H9 (cell line): ENCODE measurements at regions not wholly inside any gene's neighbourhood (a gene's known extent, or its start where the extent isn't known, plus 50 kb on each side); places are given as distances from the start of the nearest gene placed in this dataset.

Experiments
- DNase-seq: peaks from one replicate; pipeline ENCODE4 v3.0.0-alpha.2; 2017
- H2AFZ ChIP-seq: one replicate; pipeline ENCODE4 v1.6.1; 2013; ENCODE audit warnings: mild to moderate bottlenecking, low read length, control low read depth, moderate library complexity
- H2AK5ac ChIP-seq: 2 replicates; pipeline ENCODE4 v1.6.1; 2013; ENCODE audit warnings: low read length, control low read depth, mixed read lengths; ENCODE audit not compliant: insufficient read length
- H2BK120ac ChIP-seq: one replicate; pipeline ENCODE4 v1.6.1; 2013; ENCODE audit warnings: low read depth, mild to moderate bottlenecking, low read length, control low read depth, inconsistent platforms; ENCODE audit not compliant: poor library complexity, severe bottlenecking
- H2BK12ac ChIP-seq: 2 replicates; pipeline ENCODE4 v1.6.1; 2013; ENCODE audit warnings: low read length, control low read depth, mixed read lengths, low read depth; ENCODE audit not compliant: insufficient read length
- H2BK15ac ChIP-seq: 2 replicates; pipeline ENCODE4 v1.6.1; 2013; ENCODE audit warnings: low read depth, low read length, control low read depth
- H2BK20ac ChIP-seq: one replicate; pipeline ENCODE4 v1.6.1; 2013; ENCODE audit warnings: low read depth, mild to moderate bottlenecking, low read length, control low read depth, inconsistent platforms; ENCODE audit not compliant: poor library complexity, severe bottlenecking
- H2BK5ac ChIP-seq: 2 replicates; pipeline ENCODE4 v1.6.1; 2013; ENCODE audit warnings: low read length, control low read depth, mixed read lengths; ENCODE audit not compliant: insufficient read length
- H3K14ac ChIP-seq: 2 replicates; pipeline ENCODE4 v1.6.1; 2013; ENCODE audit warnings: low read length, control low read depth; ENCODE audit not compliant: insufficient read depth
- H3K18ac ChIP-seq: 2 replicates; pipeline ENCODE4 v1.6.1; 2013; ENCODE audit warnings: low read depth, mild to moderate bottlenecking, mixed read lengths, low read length, control low read depth; ENCODE audit not compliant: insufficient read length
- H3K23ac ChIP-seq: 2 replicates; pipeline ENCODE4 v1.6.1; 2013; ENCODE audit warnings: low read length, control low read depth, mixed read lengths, low read depth; ENCODE audit not compliant: insufficient read length
- H3K23me2 ChIP-seq: 2 replicates; pipeline ENCODE4 v1.6.1; 2013; ENCODE audit warnings: low read depth, mild to moderate bottlenecking, mixed read lengths, low read length, control low read depth; ENCODE audit not compliant: insufficient read length, poor library complexity, severe bottlenecking
- H3K27ac ChIP-seq: 2 replicates; pipeline ENCODE4 v1.5.1; 2013; ENCODE audit warnings: low read length, control low read depth, mixed read lengths, low read depth; ENCODE audit not compliant: insufficient read length
- H3K27me3 ChIP-seq: 2 replicates; pipeline ENCODE4 v1.6.1; 2013; ENCODE audit warnings: low read length, control low read depth, inconsistent platforms; ENCODE audit not compliant: insufficient read depth
- H3K4ac ChIP-seq: 2 replicates; pipeline ENCODE4 v1.6.1; 2013; ENCODE audit warnings: low read depth, mild to moderate bottlenecking, control low read depth, inconsistent platforms, low read length, moderate library complexity
- H3K4me1 ChIP-seq: 2 replicates; pipeline ENCODE4 v1.6.1; 2013; ENCODE audit warnings: low read length, control low read depth, inconsistent platforms; ENCODE audit not compliant: insufficient read depth
- H3K4me2 ChIP-seq: 2 replicates; pipeline ENCODE4 v1.6.1; 2013; ENCODE audit warnings: low read length, control low read depth, mixed read lengths; ENCODE audit not compliant: insufficient read length, insufficient read depth
- H3K56ac ChIP-seq: 2 replicates; pipeline ENCODE4 v1.6.1; 2013; ENCODE audit warnings: low read depth, mild to moderate bottlenecking, mixed read lengths, low read length, control low read depth; ENCODE audit not compliant: insufficient read length
- H3K79me1 ChIP-seq: 2 replicates; pipeline ENCODE4 v1.6.1; 2013; ENCODE audit warnings: low read depth, mild to moderate bottlenecking, moderate library complexity, low read length, control low read depth, inconsistent platforms; ENCODE audit not compliant: insufficient read depth, poor library complexity, severe bottlenecking
- H3K79me2 ChIP-seq: 2 replicates; pipeline ENCODE4 v1.6.1; 2013; ENCODE audit warnings: low read length, control low read depth, inconsistent platforms; ENCODE audit not compliant: insufficient read depth
- H3K9ac ChIP-seq: 2 replicates; pipeline ENCODE4 v1.6.1; 2013; ENCODE audit warnings: low read length, control low read depth, mixed read lengths; ENCODE audit not compliant: insufficient read length; ENCODE audit errors: extremely low read depth
- H3K9me3 ChIP-seq: one replicate; pipeline ENCODE4 v1.6.1; 2013; ENCODE audit warnings: low read depth, low read length, inconsistent platforms; ENCODE audit not compliant: control insufficient read depth
- H3T11ph ChIP-seq: one replicate; pipeline ENCODE4 v1.6.1; 2013; ENCODE audit warnings: mild to moderate bottlenecking, low read length, control low read depth, inconsistent platforms
- H4K20me1 ChIP-seq: one replicate; pipeline ENCODE4 v1.6.1; 2013; ENCODE audit not compliant: control insufficient read depth, insufficient read length, insufficient read depth
- H4K5ac ChIP-seq: 2 replicates; pipeline ENCODE4 v1.6.1; 2013; ENCODE audit warnings: low read depth, mild to moderate bottlenecking, mixed read lengths, low read length, control low read depth; ENCODE audit not compliant: insufficient read length
- H4K8ac ChIP-seq: replicated peaks from 2 replicates; pipeline ENCODE4 v1.6.1; 2013; ENCODE audit warnings: low read length, control low read depth, mixed read lengths, low read depth; ENCODE audit not compliant: insufficient read length
- H4K91ac ChIP-seq: 2 replicates; pipeline ENCODE4 v1.6.1; 2013; ENCODE audit warnings: low read depth, mild to moderate bottlenecking, moderate library complexity, mixed read lengths, low read length, control low read depth; ENCODE audit not compliant: insufficient read length
- H3K27ac Mint-ChIP-seq, 3 experiments: 2 replicates in 2 of 3; 3 replicates in 1 of 3; pipeline ENCODE4 v1.8.0; 2020 to 2021; ENCODE audit warnings: mixed read lengths in 3 of 3, mild to moderate bottlenecking in 1 of 3, moderate library complexity in 1 of 3
- H3K27me3 Mint-ChIP-seq: 2 replicates; pipeline ENCODE4 v1.8.0; 2021; ENCODE audit warnings: low read depth, mild to moderate bottlenecking, moderate library complexity, mixed read lengths
- H3K36me3 Mint-ChIP-seq, 3 experiments: 2 replicates in 2 of 3; 3 replicates in 1 of 3; pipeline ENCODE4 v1.8.0; 2020 to 2021; ENCODE audit warnings: low read depth in 3 of 3, mixed read lengths in 3 of 3; ENCODE audit not compliant: insufficient read depth in 1 of 3
- H3K4me1 Mint-ChIP-seq, 2 experiments: 2 replicates each; pipeline ENCODE4 v1.8.0; 2020; ENCODE audit warnings: mixed read lengths in 2 of 2
- H3K4me3 Mint-ChIP-seq, 2 experiments: 2 replicates in 1 of 2; 3 replicates in 1 of 2; pipeline ENCODE4 v1.8.0; 2020 to 2021; ENCODE audit warnings: mild to moderate bottlenecking in 2 of 2, mixed read lengths in 2 of 2, moderate library complexity in 1 of 2
- H3K9me3 Mint-ChIP-seq, 2 experiments: 2 replicates in 1 of 2; 3 replicates in 1 of 2; pipeline ENCODE4 v1.8.0; 2020; ENCODE audit warnings: mild to moderate bottlenecking in 2 of 2, mixed read lengths in 2 of 2, moderate library complexity in 1 of 2
- CTCF ChIP-seq: fragments of 200-600 bp; sonication (generic); conservative IDR thresholded peaks from 3 replicates; pipeline ENCODE4 v1.8.0; 2021; ENCODE audit warnings: antibody characterized with exemption, mild to moderate bottlenecking
- WGBS: extraction: QIAGEN DNeasy Blood & Tissue Kit; methylation state at CpG from one replicate; pipeline ENCODE4 v1.1.7; 2013; ENCODE audit warnings: missing lambda C conversion rate, low lambda C conversion rate, mixed read lengths; ENCODE audit not compliant: insufficient read length; ENCODE audit errors: extremely low coverage; 5-methylcytosine and 5-hydroxymethylcytosine counted together

DNA sequence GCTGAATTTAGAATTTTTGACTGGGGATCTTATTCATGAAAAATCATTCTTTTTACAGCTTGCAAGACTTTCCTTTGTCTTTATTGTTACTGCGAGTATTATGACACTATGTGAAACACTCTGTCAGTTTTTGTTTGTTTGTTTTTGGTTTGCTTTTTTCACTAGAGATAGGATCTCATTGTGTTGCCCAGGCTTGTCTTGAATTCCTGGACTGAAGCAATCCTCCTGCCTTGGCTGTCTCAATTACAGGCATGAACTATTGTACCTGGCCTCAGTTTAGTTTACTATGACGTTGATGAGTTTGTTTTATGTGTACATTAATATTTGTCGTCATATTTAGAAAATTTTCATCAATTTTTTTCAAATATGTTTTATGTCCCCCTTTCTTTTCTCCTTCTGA, 1030.0 kb upstream of the PRR20A start:
- Histone ChIP-seq H3K79me2 (no peaks in the 10 kb centered on the region), H4K8ac (no peak overlapping the region), H2BK12ac (no peak overlapping the region), H2AFZ (no peak overlapping the region), H3K56ac (no peak overlapping the region), H2BK20ac (peak overlapping the region; percentile 26), H4K5ac (no peak overlapping the region), H3K23ac (no peak overlapping the region), H3K4ac (no peak overlapping the region), H2BK15ac (no peak overlapping the region), H3T11ph (no peak overlapping the region), H3K79me1 (no peaks in the 10 kb centered on the region), H3K23me2 (no peaks in the 10 kb centered on the region), H2AK5ac (no peak overlapping the region), H3K4me1 (no peaks in the 10 kb centered on the region; the same call in 1 of the 2 replicates), H3K18ac (no peak overlapping the region), H2BK5ac (no peak overlapping the region), H3K9ac (no peak overlapping the region), H4K91ac (no peak overlapping the region), H3K27me3 (no peaks in the 10 kb centered on the region), H3K14ac (no peak overlapping the region), H3K9me3 (no peaks in the 10 kb centered on the region), H4K20me1 (no peaks in the 10 kb centered on the region), H3K4me2 (no peak overlapping the region), H2BK120ac (no peak overlapping the region), H3K27ac (no peak overlapping the region)
- Mint-ChIP-seq H3K4me3 (no peak overlapping the region), H3K4me1 (peaks cover 13 to 29% of the 10 kb centered on the region in 2 experiments), H3K36me3 (no peaks in the 10 kb centered on the region; a peak in 2 of 7 replicates), H3K9me3 (peaks cover 0 to 2% of the 10 kb centered on the region in 2 experiments; a peak in 3 of 5 replicates), H3K27me3 (no peaks in the 10 kb centered on the region), H3K27ac (peak overlapping the region in 2 of 3 experiments; percentile 4 to 58; a peak in 2 of 7 replicates)
- no peak for TF ChIP-seq CTCF
- DNase-seq = no peak
- no CpG with 5 or more reads among the region's 3 CpGs for WGBS
